ENCODE measurements at regions not wholly inside any gene's neighbourhood (a gene's known extent, or its start where the extent isn't known, plus 50 kb on each side); places are given as distances from the start of the nearest gene placed in this dataset.

GRCh38 chr12:13509740-13510139, 313.2 kb downstream of the EMP1 start:
- TF ChIP-seq, protein P1, sequence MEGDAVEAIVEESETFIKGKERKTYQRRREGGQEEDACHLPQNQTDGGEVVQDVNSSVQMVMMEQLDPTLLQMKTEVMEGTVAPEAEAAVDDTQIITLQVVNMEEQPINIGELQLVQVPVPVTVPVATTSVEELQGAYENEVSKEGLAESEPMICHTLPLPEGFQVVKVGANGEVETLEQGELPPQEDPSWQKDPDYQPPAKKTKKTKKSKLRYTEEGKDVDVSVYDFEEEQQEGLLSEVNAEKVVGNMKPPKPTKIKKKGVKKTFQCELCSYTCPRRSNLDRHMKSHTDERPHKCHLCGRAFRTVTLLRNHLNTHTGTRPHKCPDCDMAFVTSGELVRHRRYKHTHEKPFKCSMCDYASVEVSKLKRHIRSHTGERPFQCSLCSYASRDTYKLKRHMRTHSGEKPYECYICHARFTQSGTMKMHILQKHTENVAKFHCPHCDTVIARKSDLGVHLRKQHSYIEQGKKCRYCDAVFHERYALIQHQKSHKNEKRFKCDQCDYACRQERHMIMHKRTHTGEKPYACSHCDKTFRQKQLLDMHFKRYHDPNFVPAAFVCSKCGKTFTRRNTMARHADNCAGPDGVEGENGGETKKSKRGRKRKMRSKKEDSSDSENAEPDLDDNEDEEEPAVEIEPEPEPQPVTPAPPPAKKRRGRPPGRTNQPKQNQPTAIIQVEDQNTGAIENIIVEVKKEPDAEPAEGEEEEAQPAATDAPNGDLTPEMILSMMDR (IDR thresholded peaks at IDR 0.05; ENCODE audit: low read length), result no peak
- no peak for TF ChIP-seq EZH2 (IDR thresholded peaks at IDR 0.05; ENCODE audit: borderline replicate concordance, low read length)

All from OCI-LY1 (cell line).